HL-60 (cell line): ENCODE measurements at regions not wholly inside any gene's neighbourhood (a gene's known extent, or its start where the extent isn't known, plus 50 kb on each side); places are given as distances from the start of the nearest gene placed in this dataset.

Experiments used
- SPI1 ChIP-seq: IDR thresholded peaks from 2 replicates; pipeline ENCODE4 v1.6.1; 2012; ENCODE audit warnings: low read depth, mild to moderate bottlenecking, borderline replicate concordance
- TF ChIP-seq, protein P1 (sequence below): IDR thresholded peaks from one replicate; pipeline ENCODE4 v1.5.1; 2011; ENCODE audit warnings: low read length, control low read depth, inconsistent platforms; ENCODE audit not compliant: insufficient read depth

DNA sequence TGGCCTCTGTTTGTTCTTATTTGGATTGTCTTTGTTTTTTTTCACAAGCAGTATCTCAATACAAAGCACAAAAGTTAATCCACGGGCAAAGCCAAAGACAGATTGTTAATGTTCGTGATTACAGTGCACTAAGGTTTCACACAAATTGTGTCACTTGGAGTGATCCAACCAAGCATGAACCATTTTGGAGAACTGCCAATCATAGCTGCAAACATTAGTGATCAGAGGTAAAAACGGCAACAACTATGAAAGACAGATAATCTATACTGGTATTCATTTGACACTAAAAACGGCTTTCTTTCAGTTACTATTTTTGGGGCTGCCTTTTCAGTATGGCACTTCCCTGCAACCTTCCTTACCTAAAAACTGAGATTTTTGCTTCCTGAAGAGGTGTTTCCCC, 213.1 kb upstream of the GULP1 start:
- TF ChIP-seq, protein P1, sequence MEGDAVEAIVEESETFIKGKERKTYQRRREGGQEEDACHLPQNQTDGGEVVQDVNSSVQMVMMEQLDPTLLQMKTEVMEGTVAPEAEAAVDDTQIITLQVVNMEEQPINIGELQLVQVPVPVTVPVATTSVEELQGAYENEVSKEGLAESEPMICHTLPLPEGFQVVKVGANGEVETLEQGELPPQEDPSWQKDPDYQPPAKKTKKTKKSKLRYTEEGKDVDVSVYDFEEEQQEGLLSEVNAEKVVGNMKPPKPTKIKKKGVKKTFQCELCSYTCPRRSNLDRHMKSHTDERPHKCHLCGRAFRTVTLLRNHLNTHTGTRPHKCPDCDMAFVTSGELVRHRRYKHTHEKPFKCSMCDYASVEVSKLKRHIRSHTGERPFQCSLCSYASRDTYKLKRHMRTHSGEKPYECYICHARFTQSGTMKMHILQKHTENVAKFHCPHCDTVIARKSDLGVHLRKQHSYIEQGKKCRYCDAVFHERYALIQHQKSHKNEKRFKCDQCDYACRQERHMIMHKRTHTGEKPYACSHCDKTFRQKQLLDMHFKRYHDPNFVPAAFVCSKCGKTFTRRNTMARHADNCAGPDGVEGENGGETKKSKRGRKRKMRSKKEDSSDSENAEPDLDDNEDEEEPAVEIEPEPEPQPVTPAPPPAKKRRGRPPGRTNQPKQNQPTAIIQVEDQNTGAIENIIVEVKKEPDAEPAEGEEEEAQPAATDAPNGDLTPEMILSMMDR, result no peak
- no peak for TF ChIP-seq SPI1
